ENCODE measurements at regions not wholly inside any gene's neighbourhood (a gene's known extent, or its start where the extent isn't known, plus 50 kb on each side); places are given as distances from the start of the nearest gene placed in this dataset.
"Not testable (repeated sequence)": the region's sequence is repeated elsewhere in the genome, so short reads cannot be mapped to it uniquely, and the experiment has no call there.

DNA sequence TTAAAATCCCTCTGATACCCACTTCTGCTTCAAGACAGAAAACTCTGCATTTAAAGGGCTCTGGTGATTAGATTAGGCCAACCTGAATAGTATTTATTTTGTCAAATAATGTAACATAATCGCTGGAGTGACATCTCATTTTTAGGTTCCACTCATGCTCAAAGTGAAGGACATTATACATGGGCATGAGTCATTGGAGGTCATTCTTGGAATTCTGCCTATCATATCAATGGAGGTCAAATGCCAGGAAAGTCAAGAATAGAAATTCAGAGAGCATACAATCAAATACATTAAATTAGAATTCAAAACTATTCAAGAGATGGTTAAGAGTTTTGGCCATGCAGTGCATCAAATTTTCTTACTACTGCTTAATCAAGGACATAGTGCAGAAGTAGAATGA, 50.8 kb upstream of the PRSS1 start:
- no peak for DNase-seq

DNA sequence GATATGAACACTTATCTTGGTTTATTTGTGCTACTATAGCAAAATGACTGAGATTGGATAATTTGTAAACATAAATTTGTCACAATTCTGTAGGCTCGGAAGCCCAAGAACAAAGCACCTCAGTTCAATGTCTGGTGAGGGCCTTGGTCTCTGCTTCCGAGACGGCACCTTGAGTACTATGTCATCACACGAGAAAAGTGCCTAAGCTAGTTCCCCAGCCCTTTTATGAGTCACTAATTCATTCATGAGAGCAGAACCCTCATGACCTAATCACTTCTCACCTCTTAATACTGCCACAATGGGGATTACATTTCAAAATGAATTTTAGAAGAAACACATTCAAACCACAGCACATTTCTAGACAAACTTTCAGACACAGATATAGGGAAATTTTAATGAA, 52.0 kb upstream of the PRSS1 start:
- no peak for DNase-seq

DNA sequence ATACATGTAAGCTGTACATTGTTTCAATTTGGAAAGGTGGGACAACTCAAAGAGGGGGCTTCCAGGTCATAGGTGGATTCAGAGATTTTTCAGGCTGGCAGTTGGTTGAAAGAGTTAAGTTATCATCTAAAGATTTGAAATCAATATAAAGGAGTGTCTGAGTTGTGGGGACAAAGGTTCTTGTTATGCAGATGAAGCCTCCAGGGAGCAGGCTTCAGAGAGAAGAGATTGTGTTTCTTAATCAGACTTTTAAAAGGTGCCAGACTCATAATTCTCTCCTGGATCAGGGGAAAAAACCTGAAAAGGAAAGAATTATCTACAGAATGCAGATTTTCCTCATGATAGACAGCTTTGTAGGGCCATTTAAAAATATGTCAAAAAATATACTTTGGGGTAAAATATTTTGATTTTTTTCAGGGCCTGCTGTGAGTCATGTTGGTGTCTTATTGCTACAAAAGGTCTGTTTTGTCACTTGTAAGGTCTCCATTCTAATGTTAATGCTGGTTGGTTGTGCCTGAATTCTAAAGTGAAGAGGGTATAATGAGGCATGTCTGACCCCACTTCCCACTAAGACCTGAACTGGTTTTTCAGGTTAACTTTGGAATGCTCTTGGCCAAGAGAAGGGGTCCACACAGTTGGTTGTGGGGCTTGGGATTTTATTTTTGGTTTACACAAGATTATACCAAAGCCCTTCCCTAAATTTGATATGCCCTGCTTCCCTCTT, 52.7 kb upstream of the PRSS1 start:
- no peak for DNase-seq

DNA sequence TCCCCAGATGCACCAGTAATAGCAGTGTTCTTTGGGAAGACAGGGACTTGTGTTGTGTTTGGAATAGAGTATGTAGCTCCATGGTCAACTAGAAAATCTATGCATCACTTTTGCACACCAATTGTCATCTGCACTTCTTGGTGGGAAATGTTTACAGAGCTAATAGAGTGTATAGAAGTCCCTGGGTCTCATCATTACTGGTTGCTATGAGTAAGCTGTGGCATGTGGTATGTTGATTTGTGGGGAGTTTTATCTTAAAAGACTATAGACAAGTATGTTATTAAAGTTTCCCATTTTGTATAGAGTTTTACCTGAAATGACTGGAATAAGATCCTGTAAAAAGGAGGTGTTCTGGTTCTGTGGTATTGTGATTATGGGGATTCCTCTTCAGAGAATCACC, 55.4 kb upstream of the PRSS1 start:
- no peak for DNase-seq

DNA sequence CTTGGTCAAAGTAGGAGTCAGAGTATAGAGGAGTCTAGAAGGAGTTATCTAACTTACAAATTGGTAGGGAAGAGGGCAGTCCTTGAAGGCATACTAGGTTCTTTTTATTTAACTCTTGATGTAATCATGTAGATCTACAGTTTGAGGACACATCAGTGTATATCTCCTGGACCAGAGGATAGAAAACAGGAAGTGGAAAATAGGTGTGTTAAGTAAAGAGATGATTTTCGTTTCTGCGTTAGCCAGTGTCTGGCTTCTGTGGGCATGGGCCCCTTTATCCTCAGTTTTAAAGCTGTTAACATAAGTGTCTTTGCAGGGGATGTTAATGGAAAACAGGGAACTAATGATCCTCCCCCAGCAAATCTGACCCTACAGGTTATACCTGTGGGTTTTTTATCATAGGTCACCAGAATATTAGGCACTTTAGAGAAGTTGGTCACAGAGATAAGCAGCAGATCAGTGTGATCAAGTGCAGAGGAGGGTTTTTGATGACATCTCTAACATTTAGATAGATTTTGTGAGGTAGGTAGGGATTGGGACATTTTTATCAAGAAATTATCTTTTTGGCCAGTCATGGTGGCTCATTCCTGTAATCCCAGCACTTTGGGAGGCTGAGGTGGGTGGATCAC, 58.6 kb upstream of the PRSS1 start:
- DNase-seq: no peak

DNA sequence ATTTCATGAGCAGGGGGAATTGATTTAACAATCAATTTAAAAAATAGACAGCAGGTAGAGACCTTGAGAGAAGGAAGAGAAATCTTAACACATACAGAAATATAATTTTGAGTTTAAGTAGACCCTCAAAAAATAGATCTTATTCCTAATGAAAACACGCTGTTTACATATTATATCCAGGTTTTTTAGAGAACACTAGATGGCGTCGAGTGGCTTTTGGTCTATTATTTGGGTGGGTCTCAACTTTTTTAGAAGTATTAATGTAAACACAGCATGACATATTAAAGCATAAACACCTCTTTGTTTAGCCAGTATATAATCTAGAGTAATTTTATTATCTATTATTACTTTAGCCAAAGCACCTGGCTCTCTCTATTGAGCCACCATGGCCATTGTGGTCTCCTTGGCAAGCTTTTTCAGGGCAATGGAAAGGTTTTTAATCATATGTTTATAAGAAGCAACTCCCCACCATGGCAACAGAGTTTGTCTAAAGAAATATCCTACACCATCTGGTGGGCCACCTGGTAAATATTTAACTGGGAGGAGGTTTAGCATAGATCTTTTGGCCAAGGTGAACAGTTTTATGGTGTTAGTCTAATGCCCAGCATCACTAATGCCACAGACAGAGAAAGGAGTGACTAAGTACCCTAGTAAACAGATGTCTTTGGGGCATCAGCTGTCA, 59.7 kb upstream of the PRSS1 start:
- no peak for DNase-seq

DNA sequence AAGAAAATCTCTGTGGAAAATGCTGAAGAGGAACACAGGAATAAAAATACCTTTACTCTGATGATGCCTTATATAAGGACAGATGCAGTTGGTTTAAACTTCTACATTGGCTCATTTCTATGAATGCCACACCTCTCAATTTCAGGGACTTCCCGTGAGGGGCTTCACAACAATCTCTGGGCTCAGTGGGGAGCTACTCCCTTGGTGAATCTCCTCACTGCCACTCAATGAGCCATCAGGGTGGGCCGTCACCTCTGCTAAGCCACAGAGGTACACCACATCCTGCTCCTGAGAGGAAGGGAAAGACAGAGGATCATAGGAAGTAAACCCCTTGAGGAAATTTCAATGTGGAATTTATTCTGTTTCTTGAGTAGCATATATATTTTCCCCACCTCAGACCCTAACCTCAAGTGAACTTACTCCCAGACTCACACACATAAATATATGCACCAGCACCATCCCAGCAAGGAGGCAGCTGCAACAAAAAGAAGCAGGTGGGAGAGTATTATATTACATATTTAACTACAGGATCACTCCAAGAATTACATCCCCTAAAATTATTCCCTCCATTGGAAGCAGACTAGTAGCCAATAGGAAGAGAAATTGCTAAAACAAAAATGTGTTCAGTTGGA, 63.3 kb upstream of the PRSS1 start:
- no peak for DNase-seq

DNA sequence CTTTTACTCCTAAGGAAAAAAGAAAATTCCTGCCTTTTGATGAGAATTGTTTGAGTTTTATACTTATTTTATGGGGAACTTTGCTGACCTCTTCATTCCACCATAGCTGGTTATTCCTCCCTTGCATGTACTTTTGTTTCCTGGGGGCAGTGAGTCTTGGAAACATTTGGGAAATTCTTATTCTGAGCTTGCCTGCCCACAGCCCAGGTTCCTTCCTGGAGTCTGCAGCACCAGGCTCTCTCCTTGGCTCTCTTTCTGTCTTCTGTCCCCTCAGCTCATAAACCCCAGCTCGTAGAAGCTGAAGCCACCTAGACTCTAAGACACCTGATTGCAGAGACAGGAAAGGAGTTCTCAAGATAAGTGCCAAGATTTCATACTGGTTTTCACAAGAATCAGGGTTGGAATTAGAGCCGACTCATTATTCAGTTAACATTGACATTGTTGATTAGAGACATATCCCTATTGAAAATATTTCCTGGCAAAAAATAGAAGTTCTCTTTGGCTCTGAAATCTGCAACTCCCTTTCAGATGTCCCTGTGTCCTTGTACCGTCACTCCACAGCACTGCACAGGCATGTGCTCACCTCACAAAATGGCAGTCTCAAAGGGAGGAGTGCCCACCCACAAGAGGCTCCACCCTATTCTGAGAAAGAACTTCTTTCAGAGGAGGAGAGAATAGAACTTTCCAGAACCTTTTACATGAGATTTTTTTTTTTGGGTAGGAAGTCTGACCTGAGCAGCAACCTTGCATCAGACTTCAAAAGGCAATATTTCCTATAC, 67.8 kb upstream of the PRSS1 start:
- no peak for DNase-seq

DNA sequence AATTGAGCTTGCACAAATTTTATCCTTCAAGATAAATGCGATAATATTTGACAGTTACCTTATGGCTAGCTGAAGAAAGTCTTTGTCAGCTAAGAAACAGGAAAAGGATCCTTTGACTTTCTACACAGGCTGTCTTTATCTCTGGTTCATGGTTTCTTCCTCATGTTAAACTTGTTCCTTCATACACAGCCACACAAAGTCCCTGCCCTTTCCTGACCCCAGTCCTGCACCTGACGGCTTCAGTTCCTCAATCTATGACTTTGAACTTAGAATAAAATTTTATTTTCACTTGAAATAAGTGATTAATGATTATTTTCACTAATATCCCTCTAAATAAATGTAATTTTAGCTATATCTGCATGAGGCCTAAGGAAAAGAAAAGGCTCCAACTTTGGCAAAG, 77.8 kb upstream of the PRSS1 start:
- no peak for DNase-seq

DNA sequence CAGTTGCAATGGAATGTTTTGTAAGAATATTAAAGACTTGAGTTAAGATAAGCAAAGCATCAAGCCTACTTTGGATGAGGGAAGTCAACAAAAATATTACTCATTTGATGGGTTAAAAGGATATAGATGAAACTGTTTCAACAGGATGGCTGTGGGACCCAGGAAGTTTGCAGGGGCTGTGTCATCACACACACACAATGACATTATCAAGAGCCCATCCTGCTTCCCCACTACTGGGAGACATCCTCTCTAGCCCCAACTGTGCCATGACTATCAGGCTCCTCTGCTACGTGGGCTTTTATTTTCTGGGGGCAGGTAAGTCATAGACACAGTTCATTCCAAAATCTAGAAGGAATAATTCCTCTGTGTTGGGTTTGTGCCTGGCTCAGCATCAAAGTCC, 78.8 kb upstream of the PRSS1 start:
- DNase-seq: no peak

DNA sequence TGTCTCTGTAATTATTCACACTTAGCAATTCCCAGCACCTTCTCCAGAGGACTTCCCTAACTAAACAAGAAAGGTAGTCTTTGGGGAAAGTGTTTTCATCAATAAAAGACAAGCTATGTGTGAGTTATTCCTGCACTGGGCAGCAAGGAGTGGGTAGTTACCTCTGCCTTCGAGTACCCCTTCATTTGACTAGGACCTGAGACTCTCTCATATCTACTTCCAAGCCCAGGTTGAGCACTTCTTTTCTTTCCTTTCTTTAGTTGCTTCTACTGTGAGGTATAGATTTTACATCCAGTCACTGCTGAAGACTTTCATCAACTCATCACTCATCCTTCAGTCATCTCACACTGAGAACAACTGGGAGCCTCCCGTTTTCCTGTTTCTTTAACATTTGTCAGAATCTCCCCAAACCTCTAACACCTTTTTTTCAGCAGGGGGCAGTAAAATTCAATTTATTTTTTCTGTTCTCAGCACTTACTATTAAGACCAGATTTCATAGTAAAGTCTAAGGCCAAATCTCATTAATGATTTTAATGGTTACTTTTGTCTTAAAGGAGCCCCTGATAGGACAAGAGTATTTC, 80.1 kb upstream of the PRSS1 start:
- no peak for DNase-seq

DNA sequence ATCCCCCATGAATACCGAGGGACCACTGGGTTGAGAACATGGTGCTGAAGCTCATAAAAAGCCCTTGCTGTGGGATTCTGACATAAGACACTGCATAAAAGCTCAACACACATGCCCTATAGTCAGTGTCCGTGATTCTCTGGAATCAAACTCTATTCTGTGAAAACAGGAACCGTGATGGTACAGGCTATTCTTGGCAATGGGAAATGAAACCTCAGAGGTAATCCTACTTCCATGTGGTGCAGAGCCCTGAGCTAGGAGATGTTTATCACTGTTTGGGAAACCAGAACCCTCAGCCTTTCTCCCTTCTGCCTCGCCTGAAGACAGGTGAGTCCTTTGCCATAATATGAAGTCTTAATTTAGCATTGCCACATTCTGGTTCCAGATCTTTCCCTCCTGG, 80.8 kb upstream of the PRSS1 start:
- DNase-seq: no peak

DNA sequence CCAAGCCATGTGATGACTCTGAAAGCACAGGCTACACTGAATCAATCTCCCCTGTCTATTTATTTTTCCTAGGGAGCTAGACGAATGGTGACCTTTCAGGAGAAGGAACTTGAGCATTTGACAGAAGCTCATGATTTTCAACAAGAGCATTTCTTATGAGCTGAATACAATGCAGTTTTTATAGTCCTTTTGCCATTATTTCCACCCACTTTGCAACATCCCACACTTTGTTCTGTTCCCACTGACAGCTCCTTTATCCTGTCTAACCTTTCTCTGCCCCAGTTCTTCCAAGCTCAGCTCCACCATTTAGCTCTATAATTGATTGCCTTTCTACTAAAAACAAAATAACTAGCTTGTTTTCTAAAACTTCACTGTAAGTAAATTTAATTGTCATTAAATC, 91.9 kb upstream of the PRSS1 start:
- DNase-seq: no peak

DNA sequence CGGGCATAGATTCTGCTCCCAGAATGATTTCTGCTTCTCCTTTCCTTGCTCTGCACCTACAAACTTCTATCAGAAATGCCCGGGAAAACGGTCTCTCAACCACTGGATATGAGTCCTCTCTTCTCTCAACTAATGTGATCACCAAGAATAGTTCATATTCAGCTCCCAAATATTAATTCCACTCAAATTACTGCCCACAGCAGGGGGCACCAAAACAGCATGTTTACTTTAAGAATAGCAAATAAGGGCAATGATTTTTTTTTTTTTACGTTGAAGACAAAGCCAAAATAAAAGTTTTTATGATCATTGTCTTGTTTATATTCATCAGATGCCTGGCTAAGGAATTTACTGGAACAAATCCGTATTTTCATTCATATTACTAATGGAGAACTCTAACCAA, 94.9 kb upstream of the PRSS1 start:
- no peak for DNase-seq

DNA sequence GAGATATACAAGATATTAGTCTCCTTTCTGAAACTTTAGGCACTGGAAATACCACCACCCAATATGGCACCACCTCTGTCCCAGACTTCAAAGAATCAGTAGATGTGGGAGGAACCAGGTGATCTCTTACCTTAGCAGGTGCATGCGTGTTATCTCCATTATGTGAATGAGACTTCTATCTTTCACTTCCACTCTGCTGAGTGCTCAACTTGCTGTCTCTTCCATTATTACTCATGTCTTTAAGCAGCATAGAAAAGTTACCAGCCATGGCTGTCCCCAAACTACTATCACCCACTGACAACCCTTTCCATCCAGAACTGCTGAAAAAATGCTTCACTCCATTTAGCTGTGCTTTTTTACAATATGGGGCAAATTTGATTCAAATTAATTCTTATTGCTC, 101.5 kb upstream of the PRSS1 start:
- DNase-seq: no peak

DNA sequence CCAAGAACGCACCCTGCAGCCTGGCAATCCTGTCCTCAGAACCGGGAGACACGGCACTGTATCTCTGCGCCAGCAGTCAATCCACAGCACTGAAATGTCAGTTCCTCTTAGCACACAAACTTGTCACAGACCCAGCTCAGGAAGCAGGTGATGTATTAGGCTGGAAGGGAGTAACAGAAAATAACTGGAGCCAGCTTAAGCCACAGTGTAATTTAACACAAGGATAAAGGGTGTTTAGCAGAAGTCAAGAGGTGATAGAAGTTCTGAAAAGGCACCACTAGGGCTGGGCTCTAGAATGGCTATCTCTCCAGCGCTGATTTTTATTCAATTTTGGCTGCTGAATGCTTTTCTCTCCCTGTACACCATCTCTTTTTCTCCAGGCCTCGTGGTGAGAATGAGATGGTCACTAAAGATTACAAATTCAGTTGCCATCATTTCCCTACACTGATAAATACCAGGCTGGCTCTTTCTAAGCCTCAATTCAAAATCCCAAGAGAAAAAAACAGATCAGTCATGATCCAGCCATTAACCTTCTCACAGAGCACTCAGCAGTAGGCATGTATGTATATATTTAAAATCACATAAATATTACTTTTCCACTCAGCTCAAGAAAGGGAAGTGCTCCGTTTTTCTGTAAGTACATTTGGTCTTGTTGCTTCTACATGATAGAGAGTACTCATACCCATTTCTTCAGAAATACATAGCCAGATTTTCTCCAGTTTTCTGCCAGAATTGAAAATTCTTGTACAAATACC, 102.7 kb upstream of the PRSS1 start:
- DNase-seq: no peak

DNA sequence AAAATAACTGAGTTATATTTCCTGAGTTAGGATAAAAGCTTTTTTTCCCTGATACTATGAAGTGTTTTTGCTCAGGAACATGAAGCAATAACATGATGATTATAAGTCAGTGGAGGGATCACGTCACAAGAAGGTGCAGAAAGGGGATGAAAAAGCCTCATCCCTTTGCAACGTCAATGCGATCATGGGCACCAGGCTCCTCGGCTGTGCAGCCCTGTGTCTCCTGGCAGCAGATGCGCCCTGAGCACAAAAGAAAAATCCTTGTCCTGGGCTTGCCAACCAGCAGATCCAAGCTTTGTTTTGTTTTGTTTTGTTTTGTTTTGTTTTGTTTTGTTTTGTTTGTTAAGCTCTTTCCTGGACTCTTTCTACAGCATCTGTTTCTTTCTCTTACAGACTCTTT, 103.5 kb upstream of the PRSS1 start:
- DNase-seq: no peak

DNA sequence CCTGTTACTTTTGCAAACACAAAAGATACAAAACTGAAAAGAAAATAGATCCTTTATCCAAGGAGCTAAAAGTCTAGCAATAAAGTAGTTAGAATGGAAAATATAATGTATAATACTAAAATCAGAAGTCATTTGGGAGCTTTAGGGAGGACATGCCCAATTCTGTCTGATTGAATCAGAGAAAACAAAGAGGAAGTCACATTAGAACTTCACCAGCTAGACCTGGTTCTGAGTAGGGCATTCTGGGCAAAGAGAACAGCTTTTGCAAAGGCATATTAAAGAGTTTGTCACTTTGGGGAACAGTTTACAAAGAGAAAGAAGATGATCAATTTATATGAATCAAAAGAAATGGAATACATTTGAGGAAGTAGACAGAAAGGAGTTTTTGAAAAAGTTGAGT, 107.0 kb upstream of the PRSS1 start:
- DNase-seq: no peak

DNA sequence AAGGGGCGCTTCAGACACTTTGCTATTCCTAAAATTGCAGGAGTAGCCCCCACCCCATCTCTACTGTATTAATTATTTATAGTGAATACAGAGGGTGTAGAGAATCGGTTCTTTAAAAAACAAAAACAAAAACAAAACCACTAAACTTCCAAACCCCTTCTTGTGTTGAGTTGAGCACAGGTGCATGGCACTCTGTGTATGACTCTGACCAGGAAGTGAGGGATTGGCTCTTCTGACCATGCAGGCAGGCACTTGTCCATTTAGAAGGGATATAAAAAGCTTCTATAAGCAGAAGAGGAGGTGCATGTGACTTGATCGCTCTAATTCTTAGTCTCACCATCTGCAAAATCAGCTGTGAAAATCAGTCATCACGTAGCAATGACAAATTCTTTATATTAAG, 108.0 kb upstream of the PRSS1 start:
- DNase-seq: not testable (repeated sequence)

DNA sequence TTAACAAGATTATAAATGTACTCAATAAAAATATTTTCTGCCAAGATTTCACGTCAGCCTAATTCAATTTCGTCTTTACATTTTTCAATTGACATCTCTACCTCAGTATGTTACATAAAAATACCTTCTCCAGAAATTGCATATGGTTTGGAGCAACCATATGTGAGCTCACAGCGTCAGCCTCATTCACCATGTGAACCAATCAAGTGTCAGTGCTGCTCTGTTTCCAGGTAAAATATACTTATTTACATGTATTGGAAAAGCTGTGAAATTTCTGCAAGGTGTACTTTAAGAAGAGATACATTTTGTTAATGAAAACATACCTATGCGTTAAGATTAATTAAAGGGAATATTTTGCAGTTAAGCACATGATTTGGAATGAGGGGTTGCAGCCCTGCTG, 110.7 kb upstream of the PRSS1 start:
- DNase-seq: no peak

DNA sequence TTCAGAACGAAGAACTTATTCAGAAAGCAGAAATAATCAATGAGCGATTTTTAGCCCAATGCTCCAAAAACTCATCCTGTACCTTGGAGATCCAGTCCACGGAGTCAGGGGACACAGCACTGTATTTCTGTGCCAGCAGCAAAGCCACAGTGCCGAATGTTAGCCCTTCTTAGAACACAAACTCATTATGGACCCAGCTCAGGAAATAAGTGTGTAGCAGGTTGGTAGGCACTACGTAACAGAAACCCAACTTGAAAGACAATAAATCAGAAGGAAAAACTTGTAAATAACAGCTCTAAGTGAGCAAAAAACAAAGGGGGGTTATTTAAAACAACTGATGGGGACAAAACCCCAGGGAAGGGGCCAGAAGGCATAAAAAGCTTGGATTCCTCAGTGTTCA, 112.0 kb upstream of the PRSS1 start:
- no peak for DNase-seq

DNA sequence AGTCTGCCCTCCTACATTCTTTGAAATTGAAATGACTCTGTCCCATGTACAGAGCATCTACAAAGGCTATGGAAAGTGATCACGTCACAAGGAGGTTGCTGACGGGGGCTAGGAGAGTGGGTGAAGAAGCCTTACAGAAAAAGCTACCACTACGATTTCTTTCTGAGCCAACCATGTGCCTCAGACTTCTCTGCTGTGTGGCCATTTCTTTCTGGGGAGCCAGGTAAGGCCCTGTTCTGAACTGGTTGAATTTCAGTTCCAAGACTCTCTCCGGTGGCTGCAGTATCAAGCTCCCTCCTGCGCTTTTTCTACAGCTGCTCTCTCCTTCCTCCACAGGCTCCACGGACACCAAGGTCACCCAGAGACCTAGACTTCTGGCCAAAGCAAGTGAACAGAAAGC, 112.5 kb upstream of the PRSS1 start:
- no peak for DNase-seq

Data from DMS153 (cell line).